HG02642 (cell line): ENCODE measurements at regions not wholly inside any gene's neighbourhood (a gene's known extent, or its start where the extent isn't known, plus 50 kb on each side); places are given as distances from the start of the nearest gene placed in this dataset.
"Not testable (repeated sequence)": the region's sequence is repeated elsewhere in the genome, so short reads cannot be mapped to it uniquely, and the experiment has no call there.

Experiments
- ATAC-seq: cut with Tn5 transposase; IDR thresholded peaks from one replicate; pipeline ENCODE4 v1.9.1; 2021; ENCODE audit warnings: mild to moderate bottlenecking; ENCODE audit not compliant: unreplicated experiment, poor library complexity

DNA sequence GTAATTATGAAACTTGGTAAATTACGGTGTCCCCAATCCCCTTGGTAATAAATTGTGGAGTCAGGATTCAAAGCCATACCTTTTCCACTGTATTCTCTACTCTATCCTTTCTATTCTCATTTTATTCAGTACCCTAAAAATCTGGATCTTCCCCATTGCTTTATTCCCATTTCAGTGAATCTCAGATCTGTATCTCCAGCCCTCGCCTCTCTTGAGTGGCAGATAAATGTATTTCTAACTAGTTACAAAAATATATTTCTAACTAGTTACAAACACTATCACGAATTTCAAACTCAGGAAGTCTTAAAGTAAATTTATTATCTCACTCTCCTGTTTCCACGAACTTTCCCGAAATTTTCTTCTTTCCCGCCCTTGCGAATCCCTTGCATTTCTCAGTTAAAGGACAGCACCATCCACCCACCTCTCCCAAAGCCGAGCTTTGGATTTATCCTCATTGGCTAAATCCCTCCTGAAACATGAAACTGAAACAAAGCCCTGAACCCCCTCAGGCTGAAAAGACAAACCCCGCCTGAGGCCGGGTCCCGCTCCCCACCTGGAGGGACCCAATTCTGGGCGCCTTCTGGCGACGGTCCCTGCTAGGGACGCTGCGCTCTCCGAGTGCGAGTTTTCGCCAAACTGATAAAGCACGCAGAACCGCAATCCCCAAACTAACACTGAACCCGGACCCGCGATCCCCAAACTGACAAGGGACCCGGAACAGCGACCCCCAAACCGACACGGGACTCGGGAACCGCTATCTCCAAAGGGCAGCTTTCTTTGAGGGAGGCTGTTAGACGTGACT, 164.3 kb upstream of the PABPC3 start:
- ATAC-seq, result no peak

DNA sequence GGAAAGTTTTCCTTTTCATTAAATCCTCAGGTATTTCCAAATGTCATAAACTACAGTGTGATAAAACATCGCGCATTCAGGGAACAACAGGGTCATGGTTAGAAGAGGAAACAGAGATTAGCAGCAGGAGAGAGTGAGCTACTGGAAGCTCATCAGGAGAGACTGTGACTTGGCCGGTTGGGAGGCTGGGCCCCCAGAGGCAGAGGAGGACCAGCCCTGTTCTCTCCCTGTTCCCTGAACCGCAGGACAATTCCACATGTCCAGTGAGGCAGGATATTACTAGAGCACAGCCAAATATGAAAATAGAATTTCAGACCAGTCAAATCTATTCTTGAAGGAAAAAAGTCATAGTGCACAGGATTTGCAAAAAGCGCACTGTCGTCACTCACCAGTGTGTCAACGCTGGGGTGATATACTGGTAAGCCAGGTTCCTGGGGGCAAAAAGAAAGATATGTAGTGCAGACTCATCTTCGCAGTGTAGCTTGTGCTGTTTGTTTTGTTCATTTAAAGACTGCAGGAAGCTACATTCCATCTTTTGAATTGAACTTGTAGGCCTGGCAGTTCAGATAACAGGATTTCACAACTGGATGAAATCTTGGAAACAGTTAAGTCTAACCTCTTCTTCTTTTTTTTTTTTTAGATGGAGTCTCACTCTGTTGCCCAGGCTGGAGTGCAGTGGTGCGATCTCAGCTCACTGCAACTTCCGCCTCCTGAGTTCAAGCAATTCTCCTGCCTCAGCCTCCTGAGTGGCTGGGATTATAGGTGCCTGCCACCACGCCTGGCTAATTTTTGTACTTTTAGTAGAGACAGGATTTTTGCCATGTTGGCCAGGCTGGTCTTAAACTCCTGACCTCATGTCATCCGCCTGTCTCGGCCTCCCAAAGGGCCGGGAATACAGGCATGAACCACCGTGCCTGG, 162.6 kb upstream of the PABPC3 start:
- not testable (repeated sequence) for ATAC-seq

DNA sequence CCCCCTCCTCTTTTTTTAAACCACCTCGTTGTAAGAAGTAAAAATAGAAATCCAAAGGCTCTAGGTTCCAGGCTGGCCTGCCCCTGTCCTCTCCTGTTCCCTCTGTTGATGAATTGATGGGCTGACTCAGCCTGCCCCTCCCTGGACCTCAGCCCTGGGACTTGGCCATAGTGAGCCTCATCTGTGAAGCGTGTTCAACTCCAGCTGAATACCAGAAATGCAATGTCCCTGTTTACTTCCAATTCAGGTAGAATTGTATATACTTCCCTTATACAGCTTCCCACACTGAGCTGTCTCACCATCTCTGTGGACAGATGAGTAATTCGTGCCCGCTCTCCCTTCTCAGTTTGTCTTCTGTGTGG, 161.9 kb upstream of the PABPC3 start:
- ATAC-seq, result not testable (repeated sequence)

DNA sequence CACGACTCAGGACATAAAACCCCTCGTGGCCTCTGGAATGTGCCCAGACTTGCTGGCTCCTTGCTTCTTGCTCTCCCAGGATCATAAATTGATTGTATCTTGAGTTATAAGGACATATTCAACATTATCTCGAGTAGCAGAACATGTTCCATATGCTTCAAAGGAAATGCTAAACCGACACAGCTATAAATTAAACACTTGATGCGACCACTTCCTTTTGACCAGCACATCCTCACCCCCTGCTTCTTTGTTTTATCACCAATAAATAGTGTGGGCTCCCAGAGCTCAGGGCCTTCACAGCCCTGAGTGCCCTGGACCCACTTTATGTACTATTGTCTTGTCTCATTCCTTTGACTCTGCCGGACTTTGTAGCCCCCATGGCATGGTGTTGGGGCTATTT, 157.0 kb upstream of the PABPC3 start:
- no peak for ATAC-seq

DNA sequence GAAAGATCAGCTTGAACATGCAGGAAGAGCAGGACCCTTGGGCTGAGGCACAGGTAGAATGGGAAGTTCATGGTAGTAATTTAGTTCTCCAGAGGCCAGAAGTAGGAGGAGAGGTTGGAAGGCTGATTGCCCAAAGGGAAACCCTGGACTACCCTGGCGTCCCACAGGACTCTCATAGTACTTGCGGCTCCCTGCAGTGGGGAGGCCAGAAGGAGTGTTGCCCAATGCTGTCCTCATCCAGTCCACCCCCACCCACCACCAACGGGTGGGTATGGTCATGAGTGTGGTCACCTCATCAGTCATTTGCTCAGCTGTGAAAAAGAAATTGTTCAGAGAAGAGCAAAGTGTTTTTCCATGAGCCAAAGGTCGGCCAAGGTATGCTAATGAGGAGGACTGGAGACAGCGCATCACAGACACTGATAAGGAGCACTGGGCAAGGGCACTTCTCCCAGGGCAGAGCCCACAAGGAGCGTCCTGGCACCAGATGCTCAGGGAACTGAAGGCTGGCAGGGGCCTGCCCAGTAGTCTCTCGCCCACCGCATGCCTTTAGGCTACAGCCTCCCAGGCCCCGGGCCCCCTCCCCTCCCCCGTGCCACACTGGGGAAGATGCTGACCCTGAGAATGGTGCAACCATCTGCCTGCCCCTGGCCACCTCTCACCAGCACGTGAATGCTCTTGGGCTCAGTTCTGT, 154.8 kb upstream of the PABPC3 start:
- not testable (repeated sequence) for ATAC-seq

DNA sequence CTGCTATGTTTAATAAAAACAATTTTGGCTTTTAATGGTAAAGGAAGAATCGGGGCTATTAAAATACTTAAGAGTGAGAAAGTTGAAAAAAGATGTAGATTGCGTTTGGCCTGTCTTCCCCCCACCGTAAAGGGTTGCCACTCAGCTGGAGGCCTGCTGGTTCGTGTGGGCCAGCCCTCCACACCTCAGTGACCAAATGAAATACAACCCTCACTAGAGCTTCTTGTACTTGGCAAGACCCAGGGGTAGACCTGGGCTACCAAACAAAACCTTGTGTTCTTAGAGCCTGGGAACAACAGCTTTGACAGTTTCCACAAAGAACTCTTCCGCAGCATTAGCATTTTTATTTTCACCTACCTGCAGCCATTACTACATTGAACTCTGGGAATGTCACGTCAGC, 152.8 kb upstream of the PABPC3 start:
- ATAC-seq, result no peak

DNA sequence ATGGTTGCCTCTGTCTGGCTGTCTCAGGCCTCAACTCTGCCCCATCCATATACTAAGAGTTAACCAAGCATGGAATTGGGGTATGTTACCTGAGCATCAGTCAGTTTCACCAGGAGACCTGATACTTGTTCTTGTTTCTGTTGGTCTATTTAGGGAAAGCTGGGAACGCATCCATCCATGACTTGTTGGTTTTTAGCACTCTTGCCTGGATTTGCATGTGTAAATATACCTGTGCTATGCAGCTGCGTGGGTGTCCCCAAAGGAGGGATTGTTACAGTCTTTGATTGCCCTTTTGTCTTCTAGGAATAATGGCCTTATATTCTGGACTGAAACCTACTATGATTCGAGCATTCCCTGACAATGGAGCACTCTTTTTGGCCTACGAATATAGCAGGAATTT, 151.9 kb upstream of the PABPC3 start:
- ATAC-seq, result not testable (repeated sequence)

DNA sequence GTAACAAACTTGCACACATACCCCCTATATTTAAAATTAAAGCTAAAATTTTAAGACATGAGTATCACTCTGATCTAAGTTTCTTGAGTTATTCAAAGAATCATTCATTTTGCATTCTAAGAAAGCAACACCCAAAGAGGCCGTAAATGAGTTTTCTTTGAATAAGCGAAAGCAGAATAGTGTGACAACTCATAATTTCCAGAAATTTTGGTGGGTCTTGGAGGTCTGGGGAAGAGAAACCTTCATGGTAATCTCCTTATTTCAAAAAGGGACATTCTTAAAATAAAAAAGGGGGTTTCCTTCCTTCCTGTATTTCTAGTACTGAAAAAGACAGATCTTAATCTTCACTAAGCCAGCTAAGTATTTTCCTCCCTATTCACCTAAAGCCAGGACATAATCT, 147.0 kb upstream of the PABPC3 start:
- not testable (repeated sequence) for ATAC-seq

DNA sequence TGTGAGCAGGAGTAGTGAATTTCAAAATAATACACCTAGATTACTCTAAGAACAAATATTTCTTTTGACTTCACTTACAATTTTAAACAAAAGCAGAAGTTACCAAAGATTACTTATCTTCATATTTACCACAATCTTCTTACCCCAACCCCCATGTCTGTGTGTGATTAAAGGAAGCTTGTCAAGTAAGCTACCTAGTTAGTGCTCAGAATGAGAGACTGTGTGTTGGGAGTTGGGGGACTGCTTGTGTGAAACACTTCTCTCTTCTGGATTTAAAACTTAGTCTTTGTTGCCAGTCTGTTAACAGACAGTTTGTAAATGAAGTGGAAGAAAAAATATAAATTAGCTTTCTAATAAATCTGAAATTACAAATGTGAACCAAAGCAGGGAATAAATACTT, 145.3 kb upstream of the PABPC3 start:
- ATAC-seq, result not testable (repeated sequence)

DNA sequence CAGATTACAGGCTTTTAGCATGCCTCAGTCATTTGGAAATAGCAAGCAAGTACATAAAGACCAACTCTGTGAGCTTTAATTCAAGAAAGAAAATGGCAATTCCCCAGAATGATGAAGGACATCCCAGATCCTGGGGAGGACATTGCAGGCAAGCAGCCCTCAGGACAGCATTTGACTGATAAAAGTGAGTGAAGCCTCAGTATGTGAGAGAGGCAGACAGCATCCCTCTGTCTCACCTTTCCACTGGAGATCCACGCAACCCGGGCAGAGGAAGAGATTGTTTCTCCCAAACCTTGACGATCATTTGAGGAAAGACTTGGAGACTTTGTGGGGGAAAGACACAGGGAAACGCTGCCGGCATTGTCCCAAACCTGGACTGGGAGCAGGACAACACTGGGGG, 128.0 kb upstream of the PABPC3 start:
- ATAC-seq, result not testable (repeated sequence)

DNA sequence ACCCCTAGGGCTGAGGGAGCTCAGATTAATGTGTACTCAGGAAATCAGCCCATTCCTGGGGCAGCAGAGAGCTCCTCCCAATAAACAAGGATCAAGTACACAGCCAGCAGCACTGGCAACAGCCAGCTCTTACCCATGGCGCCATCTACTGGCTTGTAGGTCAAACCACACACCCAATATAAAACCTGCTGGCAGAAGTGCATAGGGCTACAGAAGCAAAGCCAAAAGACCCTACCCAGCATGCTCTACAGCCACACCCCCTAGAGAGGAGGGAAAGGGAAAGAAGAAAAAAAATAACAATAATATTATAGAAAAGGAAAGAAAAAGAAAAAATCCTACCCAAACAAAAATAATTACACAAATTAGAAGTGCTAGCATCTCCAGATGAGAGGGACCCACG, 127.5 kb upstream of the PABPC3 start:
- ATAC-seq, result not testable (repeated sequence)

DNA sequence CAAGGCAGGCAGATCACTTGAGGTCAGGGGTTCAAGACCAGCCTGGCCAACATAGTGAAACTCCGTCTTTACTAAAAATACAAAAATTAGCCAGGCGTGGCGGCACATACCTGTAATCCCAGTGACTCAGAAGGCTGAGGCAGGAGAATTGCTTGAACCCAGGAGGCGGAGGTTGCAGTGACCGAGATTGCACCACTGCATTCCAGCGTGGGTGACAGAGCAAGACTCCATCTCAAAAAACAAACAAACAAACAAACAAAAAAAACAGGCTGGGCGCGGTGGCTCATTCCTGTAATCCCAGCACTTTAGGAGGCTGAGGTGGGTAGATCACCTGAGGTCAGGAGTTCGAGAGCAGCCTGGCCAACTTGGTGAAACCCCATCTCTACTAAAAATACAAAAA, 122.8 kb upstream of the PABPC3 start:
- ATAC-seq, result not testable (repeated sequence)

DNA sequence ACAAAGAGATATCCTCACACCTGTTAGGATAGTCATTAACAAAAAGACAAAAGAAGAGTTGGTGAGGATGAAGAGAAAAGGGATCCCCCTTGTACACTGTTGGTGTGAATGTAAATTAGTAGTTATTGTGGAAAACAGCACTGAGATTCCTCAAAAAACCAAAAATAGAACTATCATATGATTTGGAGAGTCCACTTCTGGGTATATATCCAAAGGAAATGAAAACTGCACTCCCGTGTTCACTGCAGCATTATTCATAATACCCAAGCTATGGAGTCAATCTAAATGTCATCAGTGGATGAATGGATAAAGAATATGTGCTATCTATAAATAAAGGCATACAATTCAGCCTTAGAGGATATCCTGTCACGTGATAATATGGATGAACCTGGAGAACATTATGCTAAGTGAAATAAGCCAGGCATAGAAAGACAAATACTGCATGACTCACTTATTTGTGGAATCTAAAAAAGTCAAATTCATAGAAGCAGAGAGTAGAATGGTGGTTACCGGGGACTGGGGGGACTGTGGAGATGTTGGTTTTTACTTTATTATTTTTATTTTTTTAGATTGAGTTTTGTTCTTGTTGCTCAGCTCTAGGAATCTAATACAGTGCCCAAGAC, 114.6 kb upstream of the PABPC3 start:
- not testable (repeated sequence) for ATAC-seq

DNA sequence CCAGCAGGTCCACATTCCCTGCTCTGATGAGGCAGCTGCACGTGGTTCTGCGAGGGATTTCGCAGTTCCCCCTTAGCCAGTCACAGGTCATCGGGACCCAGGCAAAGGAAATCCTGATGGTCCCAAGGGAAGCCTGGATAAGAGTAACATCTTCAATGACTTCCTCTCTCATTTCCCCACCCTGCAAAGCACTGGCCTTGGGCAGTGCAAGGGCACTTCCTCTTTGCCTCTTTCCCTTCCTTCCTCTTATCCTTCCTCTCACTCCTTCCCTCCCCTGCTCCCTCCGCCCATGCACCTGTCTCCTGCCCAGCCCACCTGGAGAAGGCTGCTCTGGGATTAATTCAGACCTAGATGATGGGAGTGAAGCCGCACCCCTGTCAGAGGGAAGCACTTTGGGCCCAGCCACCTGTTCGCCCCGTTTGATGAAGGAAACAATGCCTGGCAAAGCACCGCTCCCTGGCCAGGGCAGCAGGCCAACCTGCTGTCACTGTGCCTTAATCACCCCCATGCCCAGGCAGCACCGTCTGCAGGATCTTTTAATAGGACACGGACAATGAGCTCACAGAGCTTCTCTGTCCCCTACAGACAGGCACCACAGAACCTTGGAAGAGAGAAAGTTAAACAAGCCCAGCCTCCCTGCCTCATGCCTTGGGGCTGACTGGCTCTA, 113.5 kb upstream of the PABPC3 start:
- ATAC-seq, result no peak

DNA sequence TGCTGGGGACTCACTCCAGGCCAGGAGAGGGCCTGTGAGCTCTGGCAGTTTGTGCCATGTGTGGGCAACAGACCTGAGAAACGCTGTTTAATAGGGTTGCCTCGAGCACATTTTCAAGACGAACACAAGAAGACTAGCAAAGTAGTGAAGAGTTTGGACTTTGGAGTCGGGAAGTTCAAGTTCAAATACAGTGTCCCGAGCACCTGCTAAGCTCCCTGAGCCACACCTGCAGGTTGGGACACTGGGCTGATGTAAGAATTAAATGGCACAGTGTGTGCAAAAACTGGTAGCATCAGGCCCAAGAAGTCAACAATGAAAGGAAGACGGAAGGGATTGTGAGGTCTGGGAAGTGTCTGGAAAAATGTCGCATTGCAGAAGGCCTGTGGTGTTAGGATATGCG, 112.8 kb upstream of the PABPC3 start:
- no peak for ATAC-seq

DNA sequence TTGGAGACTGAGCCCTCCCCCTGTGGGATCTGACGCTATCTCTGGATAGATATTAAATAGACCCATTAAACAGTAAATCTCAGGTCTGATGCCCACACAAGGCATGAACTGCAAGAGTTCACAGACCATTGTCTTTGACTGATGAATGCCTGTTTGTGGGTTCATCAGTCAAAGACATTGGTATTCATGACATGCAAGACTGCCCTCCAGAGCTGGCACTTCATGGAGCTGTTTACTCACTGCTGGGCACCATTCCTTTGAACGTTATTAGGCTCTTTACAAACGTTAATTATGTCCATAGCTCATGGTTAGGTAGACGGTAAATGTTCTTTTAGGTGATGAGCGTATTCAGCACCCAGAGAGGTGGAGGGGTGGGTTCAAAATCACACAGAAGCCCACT, 111.8 kb upstream of the PABPC3 start:
- ATAC-seq, result no peak

DNA sequence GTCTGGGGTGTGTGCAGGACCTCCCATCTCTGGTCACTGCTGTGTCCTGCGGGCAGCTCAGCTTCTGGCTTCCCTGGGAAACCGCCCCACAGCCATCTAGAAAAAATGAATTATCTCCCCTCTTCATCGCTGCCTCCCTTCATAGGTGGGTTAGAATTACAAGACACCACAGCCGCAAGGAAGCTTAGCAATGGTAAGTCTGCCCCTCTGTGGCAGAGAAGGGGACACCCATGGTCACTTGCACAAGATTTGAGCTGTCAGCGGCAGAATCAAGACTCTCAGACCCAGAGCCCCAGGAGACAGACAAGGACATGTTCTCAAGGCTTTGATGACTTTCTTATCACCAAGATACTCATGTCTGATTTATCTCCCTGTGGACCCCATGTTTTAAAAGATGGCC, 110.8 kb upstream of the PABPC3 start:
- ATAC-seq, result no peak

DNA sequence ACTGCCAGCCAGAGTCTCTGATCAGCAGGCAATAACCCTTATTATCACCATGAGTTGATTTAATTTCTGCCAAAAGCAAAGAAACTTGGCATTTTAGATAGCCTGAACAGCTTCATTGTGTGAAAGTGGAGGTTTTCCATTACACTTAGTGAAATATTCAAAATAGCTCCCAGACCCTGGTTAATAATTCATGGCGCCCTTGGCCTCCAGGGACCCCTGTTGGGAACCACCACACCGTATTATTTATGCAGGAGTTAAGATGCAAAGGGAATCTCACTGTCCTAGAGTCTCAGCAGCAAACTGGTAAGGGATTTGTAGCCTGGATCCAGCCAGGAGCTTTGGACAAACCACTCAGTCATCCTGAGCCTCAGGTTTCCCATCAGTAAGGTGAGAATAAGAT, 110.0 kb upstream of the PABPC3 start:
- ATAC-seq, result no peak

DNA sequence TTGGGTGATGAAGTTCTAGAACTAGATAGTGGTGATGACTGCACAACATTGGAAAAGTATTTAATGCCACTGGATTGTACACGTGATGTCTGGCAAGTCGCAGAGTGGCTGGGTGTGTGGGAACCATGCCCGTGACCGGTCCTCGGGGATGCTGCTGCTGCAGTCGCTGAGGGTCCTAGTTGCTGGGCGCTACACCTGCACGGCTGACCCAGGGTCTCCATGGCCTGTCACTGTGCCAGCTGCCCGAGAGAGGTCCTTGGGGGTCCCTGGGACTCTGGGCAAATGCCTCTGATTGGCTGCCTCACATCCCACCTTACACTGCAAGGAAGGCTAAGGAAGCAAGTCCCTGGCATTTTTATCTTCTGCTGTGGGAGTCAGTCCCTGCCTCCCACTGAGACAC, 109.1 kb upstream of the PABPC3 start:
- no peak for ATAC-seq

DNA sequence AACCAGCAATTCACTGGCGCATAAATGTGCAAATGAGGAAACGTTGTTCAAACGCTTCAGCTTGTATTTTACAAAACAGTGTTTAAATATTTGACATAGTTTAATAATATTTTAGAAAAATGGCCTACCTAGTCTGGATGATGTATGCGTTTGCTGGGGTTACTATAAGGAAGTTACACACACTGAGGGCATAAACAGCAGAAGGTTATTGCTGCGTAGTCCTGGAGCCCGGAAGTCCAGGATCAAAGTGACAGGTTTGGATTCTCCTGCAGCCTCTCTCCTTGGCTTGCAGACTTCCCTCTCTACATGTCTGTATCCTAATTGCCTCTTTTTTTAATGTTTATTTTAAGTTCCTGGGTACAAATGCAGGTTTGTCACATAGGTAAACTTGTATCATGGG, 106.0 kb upstream of the PABPC3 start:
- ATAC-seq, result not testable (repeated sequence)
